Mucosa of descending colon (tissue), 3 donors: ENCODE measurements at regions not wholly inside any gene's neighbourhood (a gene's known extent, or its start where the extent isn't known, plus 50 kb on each side); places are given as distances from the start of the nearest gene placed in this dataset.

Source experiments
- ATAC-seq: fragments of 200-7000 bp; cut with Tn5 transposase; one replicate; pipeline ENCODE4 v1.9.1; 2020; ENCODE audit warnings: mild to moderate bottlenecking, moderate library complexity
- DNase-seq, 3 donors: peaks; one replicate each; pipeline ENCODE4 v3.0.0-alpha.2; 2020
- H3K36me3 ChIP-seq: fragments of 200-600 bp; one replicate; pipeline ENCODE4 v1.8.0; 2021; ENCODE audit warnings: low read depth, mild to moderate bottlenecking
- H3K4me1 ChIP-seq: fragments of 200-600 bp; one replicate; pipeline ENCODE4 v1.8.0; 2021; ENCODE audit warnings: low read depth, mild to moderate bottlenecking
- H3K4me3 ChIP-seq: fragments of 200-600 bp; one replicate; pipeline ENCODE4 v1.8.0; 2021; ENCODE audit warnings: mild to moderate bottlenecking
- H3K9me3 ChIP-seq: fragments of 200-600 bp; one replicate; pipeline ENCODE4 v1.8.0; 2021; ENCODE audit warnings: mild to moderate bottlenecking
- intact Hi-C, 2 donors: fragments of 100-400 bp; cut with DNase I in 1 of 2; cut with micrococcal nuclease in 1 of 2; formaldehyde crosslinking; loops; one replicate each; pipeline versions ENCODE4 v1.11.0 to v1.11.1; 2022; cut with DNase I, micrococcal nuclease
- TF ChIP-seq, protein P1 (sequence below): fragments of 200-600 bp; IDR thresholded peaks from one replicate; pipeline ENCODE4 v1.8.0; 2022; ENCODE audit warnings: antibody characterized with exemption, mild to moderate bottlenecking
- donor health status: DM: no; HTN: no; CAD: no; lungs with moderate emphysema.
- donor health status: DM: no; HTN: no; CAD: no.
- donor health status: DM: no; HTN: yes; CAD: no.

DNA sequence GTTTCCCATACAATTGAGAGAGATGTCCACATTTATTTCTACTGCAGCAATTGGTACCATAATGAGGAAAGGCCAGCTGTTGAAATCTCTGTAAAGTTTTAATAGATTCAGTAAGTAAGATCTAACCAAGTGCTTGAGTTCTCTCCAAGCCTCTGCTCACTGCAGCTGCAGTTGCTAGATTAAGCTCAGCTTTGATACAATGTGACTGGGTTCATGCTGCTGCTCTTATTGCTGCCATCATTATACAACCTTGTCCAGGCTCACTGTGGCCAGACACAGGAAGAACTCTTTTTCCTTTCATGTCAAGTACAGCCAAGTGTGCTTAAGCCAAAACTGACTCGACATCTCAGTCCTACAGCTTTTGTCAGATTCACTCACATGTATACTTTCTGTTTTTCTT lies 423.5 kb downstream of the GJA1 start:
- Histone ChIP-seq H3K36me3 (no peaks in the 10 kb centered on the region), H3K4me1 (no peaks in the 10 kb centered on the region), H3K4me3 (no peak overlapping the region), H3K9me3 (no peaks in the 10 kb centered on the region)
- ATAC-seq (no peak), DNase-seq (no peak)
- TF ChIP-seq, protein P1, sequence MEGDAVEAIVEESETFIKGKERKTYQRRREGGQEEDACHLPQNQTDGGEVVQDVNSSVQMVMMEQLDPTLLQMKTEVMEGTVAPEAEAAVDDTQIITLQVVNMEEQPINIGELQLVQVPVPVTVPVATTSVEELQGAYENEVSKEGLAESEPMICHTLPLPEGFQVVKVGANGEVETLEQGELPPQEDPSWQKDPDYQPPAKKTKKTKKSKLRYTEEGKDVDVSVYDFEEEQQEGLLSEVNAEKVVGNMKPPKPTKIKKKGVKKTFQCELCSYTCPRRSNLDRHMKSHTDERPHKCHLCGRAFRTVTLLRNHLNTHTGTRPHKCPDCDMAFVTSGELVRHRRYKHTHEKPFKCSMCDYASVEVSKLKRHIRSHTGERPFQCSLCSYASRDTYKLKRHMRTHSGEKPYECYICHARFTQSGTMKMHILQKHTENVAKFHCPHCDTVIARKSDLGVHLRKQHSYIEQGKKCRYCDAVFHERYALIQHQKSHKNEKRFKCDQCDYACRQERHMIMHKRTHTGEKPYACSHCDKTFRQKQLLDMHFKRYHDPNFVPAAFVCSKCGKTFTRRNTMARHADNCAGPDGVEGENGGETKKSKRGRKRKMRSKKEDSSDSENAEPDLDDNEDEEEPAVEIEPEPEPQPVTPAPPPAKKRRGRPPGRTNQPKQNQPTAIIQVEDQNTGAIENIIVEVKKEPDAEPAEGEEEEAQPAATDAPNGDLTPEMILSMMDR, result no peak
- intact Hi-C loops, result no loop called here

DNA sequence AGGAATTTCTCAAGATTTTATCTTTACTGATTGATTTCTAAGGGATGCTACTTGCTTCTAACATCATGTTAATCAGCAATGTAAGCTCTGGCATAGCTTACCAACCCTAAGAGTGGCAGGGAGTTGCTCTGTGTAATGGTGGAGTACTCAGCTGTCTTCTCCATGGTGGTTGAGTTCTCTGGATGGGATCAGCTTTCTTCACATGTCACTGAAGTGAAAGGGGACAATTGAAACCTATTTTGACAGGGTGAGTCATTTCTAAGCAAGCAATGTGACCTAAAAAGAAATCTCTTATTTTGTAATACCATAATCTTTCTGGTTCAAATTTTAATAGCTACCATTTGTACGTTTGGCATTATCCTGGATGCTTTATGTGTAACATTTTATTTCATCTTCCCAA lies 430.4 kb downstream of the GJA1 start:
- TF ChIP-seq, protein P1, result no peak

DNA sequence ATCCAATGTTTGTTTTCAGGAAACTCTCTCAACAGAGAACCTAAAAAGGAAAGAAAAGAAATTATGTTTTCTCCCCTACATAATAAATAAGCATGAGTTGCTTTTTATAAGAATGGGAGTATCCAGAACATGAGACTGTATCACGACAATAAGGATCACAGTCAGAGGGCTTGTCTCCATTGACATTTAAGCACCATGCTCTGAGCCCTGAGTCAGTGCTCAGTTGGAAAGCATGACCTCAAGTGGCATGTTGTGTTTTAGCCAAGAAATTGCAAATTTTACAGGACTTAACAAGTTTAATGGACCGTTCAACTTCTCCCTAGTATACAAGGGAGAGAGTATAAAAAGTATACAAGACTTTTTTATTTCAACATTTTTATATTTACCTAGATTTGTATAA lies 431.6 kb downstream of the GJA1 start:
- TF ChIP-seq, protein P1, result no peak
- H3K4me1 ChIP-seq, result no peaks in the 10 kb centered on the region
- DNase-seq (no peak), ATAC-seq (no peak)
- H3K36me3 ChIP-seq, result no peaks in the 10 kb centered on the region
- no peaks in the 10 kb centered on the region for H3K9me3 ChIP-seq
- H3K4me3 ChIP-seq, result no peak overlapping the region
- intact Hi-C loops, result no loop called here

More for the DNA sequence above, 430.4 kb downstream of the GJA1 start:
- no peak overlapping the region for H3K4me3 ChIP-seq
- no peak for DNase-seq
- H3K9me3 ChIP-seq, result no peaks in the 10 kb centered on the region
- no peaks in the 10 kb centered on the region for H3K4me1 ChIP-seq
- no peaks in the 10 kb centered on the region for H3K36me3 ChIP-seq
- no peak for ATAC-seq
- intact Hi-C loops, result no loop called here

DNA sequence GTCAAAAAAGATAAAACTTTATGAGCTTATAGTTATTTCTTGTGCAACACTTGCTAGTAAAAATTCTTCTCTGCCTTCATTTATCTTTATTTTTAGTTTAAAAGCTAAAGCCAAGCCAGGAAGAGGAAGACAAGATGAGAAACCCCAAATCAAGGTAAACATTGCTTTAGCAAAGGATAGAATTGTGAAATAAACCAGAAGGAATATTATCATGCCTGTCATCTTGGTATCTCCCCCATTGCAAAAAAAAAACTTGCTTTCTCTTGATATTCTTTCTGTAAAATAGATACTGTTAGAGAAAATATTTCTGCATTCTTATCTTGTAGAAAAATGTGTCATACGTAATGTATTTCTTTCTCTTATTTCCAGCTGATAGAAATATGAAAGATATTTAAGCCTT lies 432.8 kb downstream of the GJA1 start:
- Histone ChIP-seq H3K36me3 (no peaks in the 10 kb centered on the region), H3K4me1 (no peaks in the 10 kb centered on the region), H3K4me3 (no peak overlapping the region), H3K9me3 (no peaks in the 10 kb centered on the region)
- ATAC-seq, result no peak
- no peak for DNase-seq
- TF ChIP-seq, protein P1, result no peak
- intact Hi-C loops, result no loop called here

DNA sequence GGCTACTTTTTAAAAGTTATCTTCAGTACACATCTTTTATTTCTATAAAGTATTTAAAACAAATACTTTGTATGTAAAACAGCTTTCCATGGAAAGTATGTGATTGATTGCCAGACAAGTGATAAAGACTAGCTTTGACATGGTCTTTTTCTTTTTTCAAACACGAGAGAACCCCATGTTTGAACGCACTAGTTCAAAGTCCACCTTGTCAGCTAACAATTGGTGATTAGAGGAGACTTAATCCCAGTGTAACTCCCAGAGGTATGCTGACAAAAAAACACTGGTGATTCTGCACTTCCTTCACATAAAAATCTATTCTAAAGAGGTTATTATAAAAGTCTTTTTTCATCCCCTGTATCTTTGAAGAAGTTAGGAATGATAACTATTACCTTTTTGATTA lies 438.1 kb downstream of the GJA1 start:
- TF ChIP-seq, protein P1, result no peak
- intact Hi-C loops, result no loop called here
- Histone ChIP-seq H3K4me3 (no peak overlapping the region), H3K36me3 (no peaks in the 10 kb centered on the region), H3K4me1 (no peaks in the 10 kb centered on the region), H3K9me3 (no peaks in the 10 kb centered on the region)
- DNase-seq, result no peak
- ATAC-seq, result no peak

DNA sequence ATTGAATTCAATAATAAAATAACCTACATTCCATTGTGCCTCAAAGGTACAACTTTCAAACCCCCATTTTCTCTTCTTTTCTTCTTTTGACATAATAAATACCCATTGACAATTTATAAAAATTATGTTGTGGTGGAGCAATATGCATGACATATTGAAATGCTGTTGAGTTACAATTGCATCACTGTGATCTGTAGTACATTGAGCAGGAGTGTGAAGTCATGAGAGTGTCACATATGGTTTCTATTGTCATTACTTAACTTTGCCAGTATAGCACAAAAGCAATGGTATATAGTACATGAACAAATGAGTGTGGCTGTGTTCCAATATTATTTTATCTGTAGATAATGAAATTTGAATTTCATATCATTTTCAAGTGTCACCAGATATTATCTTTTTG lies 441.3 kb downstream of the GJA1 start:
- Histone ChIP-seq H3K36me3 (no peaks in the 10 kb centered on the region), H3K9me3 (no peaks in the 10 kb centered on the region), H3K4me3 (no peak overlapping the region), H3K4me1 (no peaks in the 10 kb centered on the region)
- intact Hi-C loops, result no loop called here
- DNase-seq (no peak), ATAC-seq (no peak)
- TF ChIP-seq, protein P1, result no peak
